ENCODE measurements at regions not wholly inside any gene's neighbourhood (a gene's known extent, or its start where the extent isn't known, plus 50 kb on each side); places are given as distances from the start of the nearest gene placed in this dataset.

DNA sequence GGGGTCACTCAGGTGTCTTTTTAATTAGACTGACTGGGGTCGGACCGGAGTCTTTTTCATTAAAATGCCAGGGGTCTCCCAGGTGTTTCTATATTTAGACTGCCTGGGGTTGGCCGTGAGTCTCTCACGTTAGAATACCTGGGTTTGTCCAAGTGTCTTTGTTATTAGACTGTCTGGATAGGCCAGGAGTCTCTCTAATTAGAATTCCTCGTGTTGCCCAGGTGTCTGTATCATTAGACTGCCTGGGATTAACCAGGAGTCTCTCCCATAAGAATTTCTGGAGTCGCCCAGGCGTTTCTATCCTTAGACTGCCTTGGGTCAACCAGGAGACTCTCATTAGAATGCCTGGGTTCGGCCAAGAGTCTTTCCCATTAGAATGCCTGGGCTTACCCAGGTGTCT lies 1445.7 kb downstream of the UQCRFS1 start:
- Histone ChIP-seq H3K36me3 (peaks cover 33% of the 10 kb centered on the region), H3K4me3 (no peak overlapping the region), H3K9me3 (peaks cover 71% of the 10 kb centered on the region), H3K4me1 (no peaks in the 10 kb centered on the region), H3K27me3 (no peaks in the 10 kb centered on the region), H4K20me1 (no peaks in the 10 kb centered on the region), H3K27ac (no peak overlapping the region), H3K4me2 (no peak overlapping the region), H3K9ac (no peak overlapping the region)
- TF ChIP-seq Cebpa-rat (IDR thresholded peaks at IDR 0.05) = no peak

DNA sequence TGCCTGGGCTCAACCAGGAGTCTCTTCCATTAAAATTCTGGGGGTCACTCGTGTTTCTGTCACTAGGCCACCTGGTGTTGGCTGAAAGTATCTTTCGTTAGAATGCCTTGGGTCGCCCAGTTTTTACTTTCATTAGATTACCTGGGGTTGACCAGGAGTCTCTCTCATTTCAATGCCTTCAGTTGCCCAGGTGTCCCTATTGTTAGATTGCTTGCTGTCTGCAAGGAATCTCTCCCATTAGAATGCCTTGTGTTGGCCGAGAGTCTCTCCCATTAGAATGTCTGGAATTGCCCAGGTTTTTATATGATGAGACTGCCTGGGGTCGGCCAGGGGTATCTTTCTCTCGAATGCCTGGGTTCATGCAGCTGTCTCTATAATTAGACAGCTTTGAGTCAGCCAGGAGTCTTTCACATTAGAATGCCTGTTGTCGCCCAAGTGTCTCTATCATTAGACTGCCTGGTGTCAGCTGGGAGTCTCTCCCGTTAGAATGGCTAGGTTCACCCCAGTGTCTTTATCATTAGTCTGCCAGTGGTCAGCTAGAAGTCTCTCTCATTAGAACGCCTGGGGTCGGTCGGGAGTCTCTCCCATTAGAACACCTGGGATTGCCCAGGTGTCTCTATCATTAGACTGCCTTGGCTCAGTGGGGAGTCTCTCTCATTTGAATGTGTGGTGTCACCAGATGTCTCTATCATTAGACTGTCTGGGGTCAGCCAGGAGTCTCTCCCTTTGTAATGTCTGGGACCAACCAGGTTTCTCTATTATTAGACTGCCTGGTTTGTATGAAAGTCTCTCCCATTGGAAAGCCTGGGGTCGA lies 1446.8 kb downstream of the UQCRFS1 start:
- H3K4me3 ChIP-seq = no peak overlapping the region
- peaks cover 24% of the 10 kb centered on the region for H3K36me3 ChIP-seq
- TF ChIP-seq Cebpa-rat (IDR thresholded peaks at IDR 0.05) = no peak
- H3K4me2 ChIP-seq = no peak overlapping the region
- H3K27ac ChIP-seq = no peak overlapping the region
- H3K4me1 ChIP-seq = no peaks in the 10 kb centered on the region
- H3K9ac ChIP-seq = no peak overlapping the region
- H3K27me3 ChIP-seq = no peaks in the 10 kb centered on the region
- H3K9me3 ChIP-seq = peaks cover 70% of the 10 kb centered on the region
- no peaks in the 10 kb centered on the region for H4K20me1 ChIP-seq

DNA sequence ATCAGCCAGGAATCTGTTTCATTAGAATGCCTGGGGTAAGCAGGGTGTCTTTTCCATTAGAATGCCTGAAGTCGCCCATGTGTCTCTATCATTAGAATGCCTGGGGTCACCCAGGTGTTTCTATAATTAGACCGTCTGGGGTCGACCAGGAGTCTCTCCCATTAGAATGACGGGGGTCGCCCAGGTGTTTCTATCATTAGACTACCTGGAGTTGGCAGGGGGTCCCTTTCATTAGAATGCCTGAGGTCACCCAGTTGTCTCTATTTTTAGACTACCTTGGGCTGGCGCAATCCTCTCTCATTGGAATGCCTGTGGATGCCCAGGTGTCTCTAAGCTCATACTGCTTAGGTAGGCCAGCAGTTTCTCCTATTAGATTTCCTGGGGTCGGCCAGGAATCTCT lies 1447.6 kb downstream of the UQCRFS1 start:
- peaks cover 70% of the 10 kb centered on the region for H3K9me3 ChIP-seq
- no peaks in the 10 kb centered on the region for H3K27me3 ChIP-seq
- no peak overlapping the region for H3K4me2 ChIP-seq

DNA sequence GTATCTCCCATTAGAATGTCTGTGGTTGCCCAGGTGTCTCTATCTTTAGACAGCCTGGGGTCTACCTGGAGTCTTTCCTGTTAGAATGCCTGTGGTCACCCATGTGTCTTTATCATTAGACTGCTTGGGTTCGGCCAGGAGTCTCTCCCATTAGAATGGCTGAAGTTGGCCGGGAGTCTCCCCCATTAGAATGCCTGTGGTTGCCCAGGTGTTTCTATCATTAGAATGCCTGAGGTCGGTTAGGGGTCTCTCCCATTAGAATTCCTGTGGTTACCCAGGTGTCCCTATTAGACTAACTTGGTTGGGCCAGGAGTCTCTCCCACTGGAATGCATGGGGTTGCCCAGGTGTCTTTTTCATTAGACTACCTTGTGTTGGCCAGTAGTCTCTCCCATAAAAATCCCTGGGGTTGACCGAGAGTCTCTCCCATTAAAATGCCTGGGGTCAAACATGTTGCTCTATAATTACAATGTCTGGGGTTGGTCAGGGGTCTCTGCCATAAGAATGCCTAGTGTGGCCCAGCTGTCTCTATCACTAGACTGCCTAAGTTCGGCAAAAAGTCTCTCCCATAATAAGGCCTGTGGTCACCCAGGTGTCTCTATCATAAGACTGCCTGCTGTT lies 1448.7 kb downstream of the UQCRFS1 start:
- TF ChIP-seq Cebpa-rat (IDR thresholded peaks at IDR 0.05) = no peak
- no peak overlapping the region for H3K27ac ChIP-seq

More for the DNA sequence above, 1447.6 kb downstream of the UQCRFS1 start:
- Histone ChIP-seq H4K20me1 (no peaks in the 10 kb centered on the region), H3K4me1 (no peaks in the 10 kb centered on the region), H3K4me3 (no peak overlapping the region), H3K36me3 (peaks cover 17% of the 10 kb centered on the region), H3K9ac (no peak overlapping the region), H3K27ac (no peak overlapping the region)
- TF ChIP-seq Cebpa-rat (IDR thresholded peaks at IDR 0.05) = no peak

DNA sequence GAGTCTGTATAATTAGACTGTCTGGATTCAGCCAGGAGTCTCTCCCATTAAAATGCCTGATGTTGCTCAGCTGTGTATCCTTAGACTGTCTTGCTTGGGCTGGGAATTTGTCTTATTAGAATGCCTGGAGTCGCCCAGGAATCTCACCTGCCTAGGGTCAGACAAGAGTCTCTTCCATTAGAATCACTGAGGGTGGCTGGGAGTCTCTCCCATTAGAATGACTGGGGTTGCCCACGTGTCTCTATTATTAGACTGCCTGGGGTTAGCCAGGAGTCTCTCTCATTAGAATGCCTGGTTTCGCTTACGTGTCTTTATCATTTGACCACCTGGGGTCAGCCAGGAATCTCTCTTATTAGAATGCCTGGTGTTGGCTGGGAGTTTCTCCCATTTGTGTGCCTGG lies 1450.0 kb downstream of the UQCRFS1 start:
- Histone ChIP-seq H3K36me3 (no peaks in the 10 kb centered on the region), H3K27me3 (no peaks in the 10 kb centered on the region), H3K9ac (no peak overlapping the region), H3K4me3 (no peak overlapping the region), H4K20me1 (no peaks in the 10 kb centered on the region), H3K4me1 (no peaks in the 10 kb centered on the region), H3K27ac (no peak overlapping the region), H3K9me3 (peaks cover 51% of the 10 kb centered on the region), H3K4me2 (no peak overlapping the region)
- no peak for TF ChIP-seq Cebpa-rat (IDR thresholded peaks at IDR 0.05)

More for the DNA sequence above, 1448.7 kb downstream of the UQCRFS1 start:
- Histone ChIP-seq H3K4me2 (no peak overlapping the region), H3K27me3 (no peaks in the 10 kb centered on the region), H3K9me3 (peaks cover 64% of the 10 kb centered on the region), H4K20me1 (no peaks in the 10 kb centered on the region), H3K4me3 (no peak overlapping the region), H3K4me1 (no peaks in the 10 kb centered on the region), H3K9ac (no peak overlapping the region), H3K36me3 (peaks cover 7% of the 10 kb centered on the region; the same call in 1 of the 2 replicates)

DNA sequence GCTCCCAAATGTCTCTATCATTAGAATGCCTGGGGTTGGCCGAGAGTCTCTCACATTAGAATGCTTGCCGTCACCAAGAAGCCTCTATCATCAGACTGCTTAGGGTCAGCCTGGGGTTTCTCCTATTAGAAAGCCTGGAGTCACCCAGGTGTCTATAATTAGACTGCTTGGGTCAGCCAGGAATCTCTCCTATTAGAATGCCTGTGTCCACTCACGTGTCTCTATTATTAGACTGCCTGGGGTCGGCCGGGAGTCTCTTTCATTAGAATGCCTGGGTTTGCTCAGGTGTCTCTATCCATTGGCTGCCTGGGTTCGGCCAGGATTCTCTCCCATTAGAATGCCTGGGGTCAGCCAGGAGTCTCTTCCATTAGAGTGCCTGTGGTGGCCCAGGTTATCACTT lies 1453.1 kb downstream of the UQCRFS1 start:
- H3K4me3 ChIP-seq = no peak overlapping the region
- no peak overlapping the region for H3K9ac ChIP-seq
- H3K4me2 ChIP-seq = no peak overlapping the region
- H3K27me3 ChIP-seq = no peaks in the 10 kb centered on the region
- no peak overlapping the region for H3K27ac ChIP-seq
- H4K20me1 ChIP-seq = no peaks in the 10 kb centered on the region
- no peaks in the 10 kb centered on the region for H3K4me1 ChIP-seq
- H3K9me3 ChIP-seq = peaks cover 23% of the 10 kb centered on the region
- TF ChIP-seq Cebpa-rat (IDR thresholded peaks at IDR 0.05) = no peak
- no peaks in the 10 kb centered on the region for H3K36me3 ChIP-seq

DNA sequence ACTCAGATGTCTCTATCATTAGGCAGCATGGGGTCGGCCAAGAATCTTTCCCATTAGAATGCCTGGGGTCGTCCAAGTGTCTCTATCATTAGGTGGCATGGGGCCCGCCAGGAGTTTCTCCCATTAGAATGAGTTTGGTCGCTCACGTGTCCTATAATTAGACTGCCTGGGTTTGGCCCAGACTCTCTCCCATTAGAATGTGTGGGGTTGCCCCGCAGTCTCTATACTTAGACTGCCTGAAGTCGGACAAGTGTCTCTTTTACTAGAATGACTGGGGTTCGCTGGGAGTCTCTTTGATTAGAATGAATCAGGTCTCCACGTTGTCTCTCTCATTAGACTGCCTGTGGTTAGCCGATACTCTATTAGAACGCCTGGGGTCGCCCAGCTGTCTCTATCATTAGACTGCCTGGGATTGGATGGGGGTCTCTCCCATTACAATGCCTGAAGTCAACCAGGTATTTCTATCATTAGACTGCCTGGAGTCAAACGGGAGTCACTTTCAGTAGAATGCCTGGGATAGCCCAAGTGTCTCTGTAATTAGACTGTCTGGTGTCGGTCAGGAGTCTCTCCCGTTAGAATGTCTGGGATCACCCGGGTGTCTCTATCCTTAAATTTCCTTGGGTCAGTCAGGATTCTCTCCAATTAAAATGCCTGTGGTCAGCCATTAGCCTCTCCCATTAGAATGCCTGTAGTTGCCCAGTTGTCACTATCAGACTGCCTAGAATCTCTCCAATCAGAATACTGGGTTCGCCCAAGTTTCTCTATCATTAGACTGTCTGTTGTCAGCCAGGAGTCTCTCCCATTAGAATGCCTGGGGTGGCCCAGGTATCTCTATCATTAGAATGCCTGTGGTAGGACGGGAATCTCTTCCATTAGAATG lies 1454.1 kb downstream of the UQCRFS1 start:
- Histone ChIP-seq H3K4me1 (no peaks in the 10 kb centered on the region), H3K9ac (no peak overlapping the region), H3K9me3 (peaks cover 23% of the 10 kb centered on the region), H3K27ac (no peak overlapping the region), H3K27me3 (no peaks in the 10 kb centered on the region), H3K4me2 (no peak overlapping the region), H3K4me3 (no peak overlapping the region), H4K20me1 (no peaks in the 10 kb centered on the region), H3K36me3 (no peaks in the 10 kb centered on the region)
- TF ChIP-seq Cebpa-rat (IDR thresholded peaks at IDR 0.05) = no peak

DNA sequence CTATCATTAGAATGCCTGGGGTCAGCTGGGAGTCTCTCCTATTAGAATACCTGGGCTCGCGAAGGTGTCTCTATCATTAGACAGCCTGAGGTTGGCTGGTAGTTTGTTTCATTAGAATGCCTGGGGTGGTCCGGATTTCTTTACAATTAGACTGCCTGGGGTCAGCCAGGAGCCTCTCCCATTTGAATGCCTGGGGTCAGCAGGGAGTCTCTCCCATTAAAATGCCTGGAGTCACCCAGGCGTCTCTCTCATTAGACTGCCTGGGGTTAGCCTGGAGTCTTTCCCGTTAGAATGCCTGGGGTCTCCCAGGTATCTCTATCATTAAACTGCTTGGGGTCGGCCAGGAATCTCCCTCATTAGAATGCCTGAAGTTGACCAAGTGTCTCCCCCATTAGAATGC lies 1458.3 kb downstream of the UQCRFS1 start:
- Histone ChIP-seq H3K9me3 (0 out of 2 replicates have a peak, but pooled peaks cover under 1% of the 10 kb centered on the region), H3K27ac (no peak overlapping the region), H3K36me3 (no peaks in the 10 kb centered on the region), H3K27me3 (no peaks in the 10 kb centered on the region), H3K4me2 (no peak overlapping the region), H3K4me1 (no peaks in the 10 kb centered on the region), H4K20me1 (no peaks in the 10 kb centered on the region), H3K4me3 (no peak overlapping the region), H3K9ac (no peak overlapping the region)
- TF ChIP-seq Cebpa-rat (IDR thresholded peaks at IDR 0.05) = no peak

DNA sequence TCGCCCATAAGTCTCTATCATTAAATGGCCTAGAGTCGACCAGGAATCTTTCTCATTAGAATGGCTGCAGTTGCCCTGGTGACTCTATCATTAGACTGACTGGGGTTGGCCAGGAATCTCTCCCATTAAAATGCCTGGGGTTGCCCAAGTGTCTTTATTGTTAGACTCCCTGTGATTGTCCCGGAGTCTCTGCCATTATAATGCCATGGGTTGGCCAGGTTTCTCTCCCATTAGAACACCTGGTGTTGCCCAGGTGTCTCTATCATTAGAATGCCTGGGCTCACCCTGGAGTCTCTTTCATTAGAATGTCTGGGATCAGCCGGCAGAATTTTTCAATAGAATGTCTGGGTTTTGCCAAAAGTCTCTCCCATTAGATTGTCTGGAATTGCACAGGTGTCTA lies 1459.3 kb downstream of the UQCRFS1 start:
- no peak overlapping the region for H3K4me2 ChIP-seq
- no peaks in the 10 kb centered on the region for H3K9me3 ChIP-seq
- H4K20me1 ChIP-seq = no peaks in the 10 kb centered on the region
- H3K4me3 ChIP-seq = no peak overlapping the region
- no peaks in the 10 kb centered on the region for H3K36me3 ChIP-seq
- no peak for TF ChIP-seq Cebpa-rat (IDR thresholded peaks at IDR 0.05)
- no peaks in the 10 kb centered on the region for H3K4me1 ChIP-seq
- no peak overlapping the region for H3K27ac ChIP-seq
- no peaks in the 10 kb centered on the region for H3K27me3 ChIP-seq
- no peak overlapping the region for H3K9ac ChIP-seq
